Adrenal gland (tissue), 5 donors: ENCODE measurements at regions not wholly inside any gene's neighbourhood (a gene's known extent, or its start where the extent isn't known, plus 50 kb on each side); places are given as distances from the start of the nearest gene placed in this dataset.

Experiments used
- CTCF ChIP-seq, 6 experiments: fragments of 450-650 bp in 4 of 6; fragments of 200-600 bp in 2 of 6; sonication (generic) in 1 of 6; IDR thresholded peaks; 1 replicate in 5 of 6; 2 replicates in 1 of 6; pipeline versions ENCODE4 v1.5.1 to v1.8.0; 2016 to 2021; ENCODE audit warnings: antibody characterized with exemption in 6 of 6, mild to moderate bottlenecking in 2 of 6, moderate library complexity in 1 of 6
- POLR2A ChIP-seq, 2 donors: fragments of 450-650 bp; IDR thresholded peaks; one replicate each; pipeline ENCODE4 v1.6.1; 2017; ENCODE audit warnings: antibody characterized with exemption in 2 of 2, mild to moderate bottlenecking in 2 of 2, moderate library complexity in 1 of 2
- donor health status: DM: no; HTN: no; CAD: no.

- TF ChIP-seq CTCF (IDR thresholded peaks at IDR 0.05) (no peak), POLR2A (IDR thresholded peaks at IDR 0.05) (no peak)
Observed at GRCh38 chr11:69939551-69940245, 120.5 kb upstream of the FGF3 start.
